Right cardiac atrium (tissue), 5 donors: ENCODE measurements at regions not wholly inside any gene's neighbourhood (a gene's known extent, or its start where the extent isn't known, plus 50 kb on each side); places are given as distances from the start of the nearest gene placed in this dataset.
A peak's percentile ranks its signal among the peaks of the same experiment; 100 is the strongest.

Experiments
- ATAC-seq, 2 donors: fragments of 200-7000 bp; cut with Tn5 transposase; one replicate each; pipeline versions ENCODE4 v1.8.0 to v1.9.1; 2020; ENCODE audit warnings: moderate library complexity in 2 of 2, mild to moderate bottlenecking in 1 of 2
- DNase-seq, 3 donors: peaks; one replicate each; pipeline ENCODE4 v3.0.0-alpha.2; 2020
- H3K27ac ChIP-seq: one replicate; pipeline ENCODE4 v1.5.1; 2013; ENCODE audit warnings: mild to moderate bottlenecking, low read length, control low read depth, moderate library complexity
- H3K27me3 ChIP-seq: one replicate; pipeline ENCODE4 v1.6.1; 2013; ENCODE audit not compliant: control insufficient read depth, insufficient read depth
- H3K4me1 ChIP-seq: one replicate; pipeline ENCODE4 v1.6.1; 2013; ENCODE audit warnings: low read length; ENCODE audit not compliant: control insufficient read depth, insufficient read depth
- H3K4me3 ChIP-seq: one replicate; pipeline ENCODE4 v1.5.1; 2013; ENCODE audit warnings: low read length, control low read depth
- H3K9me3 ChIP-seq: one replicate; pipeline ENCODE4 v1.6.1; 2013; ENCODE audit warnings: low read length; ENCODE audit not compliant: control insufficient read depth
- WGBS: extraction: QIAGEN DNeasy Blood & Tissue Kit; methylation state at CpG from one replicate; pipeline ENCODE4 v1.1.7; 2013; 5-methylcytosine and 5-hydroxymethylcytosine counted together
- intact Hi-C, 4 donors: fragments of 100-400 bp; cut with DNase I; formaldehyde crosslinking; loops; one replicate each; pipeline versions ENCODE4 v1.11.0 to v1.14.0; 2022 to 2023
- donor health status: healthy with polysubstance abuse.
- donor health status: DM: no; HTN: yes; CAD: no.
- donor health status: DM: no; HTN: no; CAD: no.
- donor health status: DM: no; HTN: yes; CAD: no; lungs with severe emphysema.
- donor health status: DM: yes; HTN: yes; CAD: no.

- ATAC-seq, result no peak
- no peak overlapping the region for H3K27ac ChIP-seq
- DNase-seq, result no peak
- intact Hi-C loops, result no loop called here
- H3K4me1 ChIP-seq, result no peaks in the 10 kb centered on the region
- H3K27me3 ChIP-seq, result no peaks in the 10 kb centered on the region
- no peaks in the 10 kb centered on the region for H3K9me3 ChIP-seq
- no peak overlapping the region for H3K4me3 ChIP-seq
These were observed 441.8 kb downstream of the LRATD1 start for GRCh38 chr2:15074319-15074718.

- H3K27ac ChIP-seq, result no peak overlapping the region
- H3K4me3 ChIP-seq, result no peak overlapping the region
- no peak for DNase-seq
- intact Hi-C loops, result no loop called here
- WGBS, result 68% methylated on average over 2 of the region's 2 CpGs
- no peaks in the 10 kb centered on the region for H3K27me3 ChIP-seq
- ATAC-seq, result no peak
- no peaks in the 10 kb centered on the region for H3K9me3 ChIP-seq
- no peaks in the 10 kb centered on the region for H3K4me1 ChIP-seq
These were observed 442.5 kb downstream of the LRATD1 start for GRCh38 chr2:15074751-15075700.

GRCh38 chr2:15076668-15077067 lies 444.2 kb downstream of the LRATD1 start:
- intact Hi-C loops, result no loop called here
- Histone ChIP-seq H3K4me1 (no peaks in the 10 kb centered on the region), H3K9me3 (no peaks in the 10 kb centered on the region), H3K4me3 (no peak overlapping the region), H3K27me3 (no peaks in the 10 kb centered on the region), H3K27ac (no peak overlapping the region)
- DNase-seq (no peak), ATAC-seq (no peak)

GRCh38 chr2:15081356-15081755 lies 448.8 kb downstream of the LRATD1 start:
- Histone ChIP-seq H3K9me3 (no peaks in the 10 kb centered on the region), H3K4me1 (no peaks in the 10 kb centered on the region), H3K4me3 (no peak overlapping the region), H3K27ac (no peak overlapping the region), H3K27me3 (no peaks in the 10 kb centered on the region)
- intact Hi-C loops, result no loop called here
- ATAC-seq (no peak), DNase-seq (no peak)
- 80% methylated on average over 6 of the region's 6 CpGs for WGBS

- no peaks in the 10 kb centered on the region for H3K9me3 ChIP-seq
- no peaks in the 10 kb centered on the region for H3K4me1 ChIP-seq
- H3K4me3 ChIP-seq, result no peak overlapping the region
- no peak for DNase-seq
- 78% methylated on average over 5 of the region's 5 CpGs for WGBS
- no peak overlapping the region for H3K27ac ChIP-seq
- H3K27me3 ChIP-seq, result no peaks in the 10 kb centered on the region
- ATAC-seq, result no peak
- intact Hi-C loops, result no loop called here
These were observed 449.9 kb downstream of the LRATD1 start for GRCh38 chr2:15082105-15083058.

- Histone ChIP-seq H3K4me3 (no peak overlapping the region), H3K27ac (no peak overlapping the region), H3K27me3 (no peaks in the 10 kb centered on the region), H3K9me3 (no peaks in the 10 kb centered on the region), H3K4me1 (no peaks in the 10 kb centered on the region)
- intact Hi-C loops, result no loop called here
- WGBS, result 85% methylated on average over 33 of the region's 33 CpGs
- DNase-seq (peak in 1 of 3 donors; percentile 57), ATAC-seq (peak in 1 of 2 donors; percentile 40)
These were observed 452.4 kb downstream of the LRATD1 start for GRCh38 chr2:15084826-15085489.

- no peak for ATAC-seq
- no peaks in the 10 kb centered on the region for H3K4me1 ChIP-seq
- no peaks in the 10 kb centered on the region for H3K9me3 ChIP-seq
- no peak overlapping the region for H3K4me3 ChIP-seq
- 79% methylated on average over 1 of the region's 1 CpG for WGBS
- no peaks in the 10 kb centered on the region for H3K27me3 ChIP-seq
- no peak overlapping the region for H3K27ac ChIP-seq
- intact Hi-C loops, result no loop called here
- DNase-seq, result no peak
These were observed 459.7 kb downstream of the LRATD1 start for GRCh38 chr2:15092181-15092580.

- no peak overlapping the region for H3K27ac ChIP-seq
- intact Hi-C loops, result no loop called here
- H3K4me1 ChIP-seq, result no peaks in the 10 kb centered on the region
- ATAC-seq (no peak), DNase-seq (no peak)
- WGBS, result 71% methylated on average over 6 of the region's 6 CpGs
- no peaks in the 10 kb centered on the region for H3K27me3 ChIP-seq
- no peaks in the 10 kb centered on the region for H3K9me3 ChIP-seq
- H3K4me3 ChIP-seq, result no peak overlapping the region
These were observed 460.2 kb downstream of the LRATD1 start for GRCh38 chr2:15092691-15093090.

GRCh38 chr2:15094161-15094560 lies 461.6 kb downstream of the LRATD1 start:
- Histone ChIP-seq H3K27me3 (no peaks in the 10 kb centered on the region), H3K4me3 (no peak overlapping the region), H3K4me1 (no peaks in the 10 kb centered on the region), H3K27ac (no peak overlapping the region), H3K9me3 (no peaks in the 10 kb centered on the region)
- no peak for ATAC-seq
- DNase-seq, result no peak
- WGBS, result 97% methylated on average over 1 of the region's 1 CpG
- intact Hi-C loops, result no loop called here

- Histone ChIP-seq H3K4me3 (no peak overlapping the region), H3K9me3 (no peaks in the 10 kb centered on the region), H3K27ac (no peak overlapping the region), H3K27me3 (no peaks in the 10 kb centered on the region), H3K4me1 (no peaks in the 10 kb centered on the region)
- no peak for DNase-seq
- ATAC-seq, result no peak
- intact Hi-C loops, result no loop called here
These were observed 464.3 kb downstream of the NBAS start for GRCh38 chr2:15096873-15097272.

GRCh38 chr2:15107137-15107536 lies 454.0 kb downstream of the NBAS start:
- no peaks in the 10 kb centered on the region for H3K9me3 ChIP-seq
- 35% methylated on average over 1 of the region's 1 CpG for WGBS
- no peak overlapping the region for H3K4me3 ChIP-seq
- H3K27ac ChIP-seq, result no peak overlapping the region
- intact Hi-C loops, result no loop called here
- ATAC-seq (peak; percentile 68 to 92), DNase-seq (peak in 2 of 3 donors; percentile 29 to 64)
- H3K27me3 ChIP-seq, result no peaks in the 10 kb centered on the region
- peaks cover 2% of the 10 kb centered on the region for H3K4me1 ChIP-seq
